A549 (cell line): ENCODE measurements at regions not wholly inside any gene's neighbourhood (a gene's known extent, or its start where the extent isn't known, plus 50 kb on each side); places are given as distances from the start of the nearest gene placed in this dataset.

ENCODE experiments used
- ATAC-seq, 2 experiments: fragments of 200-7000 bp in 1 of 2; fragments of >200 bp in 1 of 2; cut with Nextera tagmentation in 1 of 2; cut with Tn5 transposase in 1 of 2; 3 replicates each; pipeline versions ENCODE4 v1.8.0 to v1.9.1; 2018 to 2020; ENCODE audit warnings: mild to moderate bottlenecking in 1 of 2, moderate library complexity in 1 of 2
- CTCF ChIA-PET: fragments of 300-600 bp; sonication (Branson Sonifier 250); formaldehyde crosslinking; extraction: SDS; loops from one replicate; lab custom pipeline; 2021; ENCODE audit warnings: antibody characterized with exemption, inconsistent platforms; lab: Yijun Ruan, JAX
- POLR2A ChIA-PET: fragments of 350-600 bp; formaldehyde crosslinking; extraction: SDS; loops from one replicate; lab custom pipeline; 2021; ENCODE audit warnings: antibody characterized with exemption, inconsistent platforms; lab: Yijun Ruan, JAX
- DNase-seq, 2 experiments: peaks; one replicate each; pipeline versions ENCODE4 v3.0.0 to v3.0.0-alpha.2; 2011 to 2016; ENCODE audit warnings: low read depth in 1 of 2, low spot score in 1 of 2
- FAIRE-seq: peaks from 2 replicates; lab custom pipeline; 2011; peaks lifted over from hg19 to GRCh38; lab: Jason Lieb, UNC
- H3K27ac ChIP-seq, 2 experiments: fragments of >200 bp; sonication (Bioruptor Twin); formaldehyde crosslinking; 3 replicates each; pipeline ENCODE4 v1.5.1; 2016 to 2017
- H3K4me1 ChIP-seq: fragments of >200 bp; sonication (Bioruptor Twin); formaldehyde crosslinking; 3 replicates; pipeline ENCODE4 v1.6.1; 2016
- H3K4me2 ChIP-seq: fragments of >200 bp; sonication (Bioruptor Twin); formaldehyde crosslinking; 3 replicates; pipeline ENCODE4 v1.6.1; 2016
- H3K4me3 ChIP-seq: fragments of >200 bp; sonication (Bioruptor Twin); formaldehyde crosslinking; 3 replicates; pipeline ENCODE4 v1.5.1; 2016
- H3K9me3 ChIP-seq: fragments of >200 bp; sonication (Bioruptor Twin); formaldehyde crosslinking; 3 replicates; pipeline ENCODE4 v1.6.1; 2016
- BHLHE40 ChIP-seq: IDR thresholded peaks from 2 replicates; pipeline ENCODE4 v1.6.1; 2012; ENCODE audit warnings: low read depth, low read length, inconsistent platforms
- CBX2 ChIP-seq: fragments of 200-600 bp; sonication (generic); IDR thresholded peaks from 2 replicates; pipeline ENCODE4 v1.6.1; 2016; ENCODE audit warnings: low read depth, mild to moderate bottlenecking, borderline replicate concordance
- EHF ChIP-seq: fragments of 250-450 bp; sonication (Bioruptor Pico); IDR thresholded peaks from 2 replicates; pipeline ENCODE4 v1.5.0; 2020; ENCODE audit warnings: mild to moderate bottlenecking
- FOSL2 ChIP-seq, 2 experiments: fragments of 450-650 bp in 1 of 2; fragments of >200 bp in 1 of 2; sonication (Bioruptor Twin) in 1 of 2; formaldehyde crosslinking; IDR thresholded peaks; 2 replicates each; pipeline versions ENCODE4 v1.5.0 to v1.6.1; 2016 to 2020; ENCODE audit warnings: mild to moderate bottlenecking in 1 of 2, moderate library complexity in 1 of 2
- HDAC2 ChIP-seq: fragments of 200-600 bp; sonication (generic); IDR thresholded peaks from 2 replicates; pipeline ENCODE4 v1.6.1; 2016
- HEYL ChIP-seq: fragments of 250-450 bp; sonication (Bioruptor Pico); IDR thresholded peaks from 2 replicates; pipeline ENCODE4 v1.8.0; 2021; ENCODE audit warnings: mild to moderate bottlenecking, moderate library complexity
- HOXA7 ChIP-seq: fragments of 250-450 bp; sonication (Bioruptor Pico); IDR thresholded peaks from 2 replicates; pipeline ENCODE4 v1.5.0; 2020; ENCODE audit warnings: mild to moderate bottlenecking, moderate library complexity
- HOXB13 ChIP-seq: fragments of 250-450 bp; sonication (Bioruptor Pico); IDR thresholded peaks from 2 replicates; pipeline ENCODE4 v1.5.0; 2020; ENCODE audit warnings: low read depth, mild to moderate bottlenecking, moderate library complexity
- HOXB5 ChIP-seq: fragments of 250-450 bp; sonication (Bioruptor Pico); IDR thresholded peaks from 2 replicates; pipeline ENCODE4 v1.5.0; 2020; ENCODE audit warnings: mild to moderate bottlenecking, moderate library complexity
- JUNB ChIP-seq: fragments of >200 bp; sonication (Bioruptor Twin); formaldehyde crosslinking; IDR thresholded peaks from 2 replicates; pipeline ENCODE4 v1.6.1; 2016
- KDM1A ChIP-seq: fragments of 200-600 bp; sonication (generic); IDR thresholded peaks from 2 replicates; pipeline ENCODE4 v1.6.1; 2016; ENCODE audit warnings: low read depth, mild to moderate bottlenecking
- MAFK ChIP-seq: fragments of 450-650 bp; IDR thresholded peaks from 2 replicates; pipeline ENCODE4 v1.6.1; 2014; ENCODE audit not compliant: partially characterized antibody
- MYC ChIP-seq: IDR thresholded peaks from 2 replicates; pipeline ENCODE4 v1.6.1; 2012; ENCODE audit warnings: mild to moderate bottlenecking, inconsistent platforms, low read length, improper control_type of control experiment, borderline replicate concordance
- POLR2AphosphoS2 ChIP-seq: conservative IDR thresholded peaks from 2 replicates; pipeline ENCODE4 v1.6.1; 2012; ENCODE audit warnings: low read length, improper control_type of control experiment, inconsistent platforms
- RAD21 ChIP-seq, 2 experiments: fragments of >200 bp in 1 of 2; sonication (Bioruptor Twin) in 1 of 2; formaldehyde crosslinking in 1 of 2; IDR thresholded peaks in 1 of 2; conservative IDR thresholded peaks in 1 of 2; 2 replicates in 1 of 2; 3 replicates in 1 of 2; pipeline ENCODE4 v1.6.1; 2012 to 2018; ENCODE audit warnings: inconsistent platforms in 1 of 2
- RNF2 ChIP-seq: fragments of 200-600 bp; sonication (generic); IDR thresholded peaks from 2 replicates; pipeline ENCODE4 v1.6.1; 2016; ENCODE audit warnings: low read depth, mild to moderate bottlenecking, antibody characterized with exemption, moderate library complexity, borderline replicate concordance
- SREBF2 ChIP-seq: fragments of 450-650 bp; IDR thresholded peaks from 2 replicates; pipeline ENCODE4 v1.6.1; 2014; ENCODE audit warnings: mild to moderate bottlenecking, moderate library complexity
- ZFP36 ChIP-seq: fragments of 450-650 bp; IDR thresholded peaks from 2 replicates; pipeline ENCODE4 v1.6.1; 2014; ENCODE audit warnings: borderline replicate concordance; ENCODE audit not compliant: partially characterized antibody
- ZNF302 ChIP-seq: fragments of 250-450 bp; sonication (Bioruptor Pico); IDR thresholded peaks from 2 replicates; pipeline ENCODE4 v1.9.0; 2021; ENCODE audit warnings: inconsistent platforms, mild to moderate bottlenecking, moderate library complexity
- WGBS: methylation state at CpG from one replicate; pipeline ENCODE4 v1.1.6; 2017; ENCODE audit errors: missing lambda C conversion rate; 5-methylcytosine and 5-hydroxymethylcytosine counted together
- TF ChIP-seq, protein P1 (sequence below): fragments of >200 bp; sonication (Bioruptor Twin); formaldehyde crosslinking; IDR thresholded peaks from 3 replicates; pipeline ENCODE4 v1.6.1; 2016
- TF ChIP-seq, protein P2 (sequence below): fragments of 250-450 bp; sonication (Bioruptor Pico); IDR thresholded peaks from 2 replicates; pipeline ENCODE4 v1.5.0; 2021; ENCODE audit warnings: mild to moderate bottlenecking, moderate library complexity, borderline replicate concordance
- TF ChIP-seq, protein P3 (sequence below): fragments of 450-650 bp; IDR thresholded peaks from 2 replicates; pipeline ENCODE4 v1.6.1; 2014; ENCODE audit warnings: antibody characterized with exemption
- TF ChIP-seq, protein P4 (sequence below): fragments of >200 bp; sonication (Bioruptor Twin); formaldehyde crosslinking; IDR thresholded peaks from 2 replicates; pipeline ENCODE4 v1.6.1; 2016

DNA sequence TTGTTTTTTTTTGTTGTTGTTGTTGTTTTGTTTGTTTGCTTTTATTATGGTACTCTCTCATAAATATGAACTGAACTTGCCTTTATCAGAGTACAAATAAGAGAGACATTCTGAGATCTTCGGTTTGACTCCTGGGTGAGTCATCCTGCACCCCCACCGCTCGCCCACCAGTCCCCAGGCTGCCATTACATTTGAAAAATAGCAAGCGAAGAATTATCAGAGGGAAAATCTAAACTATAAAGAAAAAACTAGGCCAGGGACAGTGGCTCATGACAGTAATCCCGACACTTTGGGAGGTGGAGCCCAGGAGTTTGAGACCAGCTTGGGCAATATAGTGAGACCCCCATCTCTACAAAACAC is 122.1 kb upstream of the MAP3K1 start:
- Histone ChIP-seq H3K4me2 (no peak overlapping the region), H3K4me1 (no peaks in the 10 kb centered on the region), H3K4me3 (no peak overlapping the region), H3K27ac (no peak overlapping the region)
- 60% methylated on average over 5 of the region's 5 CpGs for WGBS
- ATAC-seq: no peak
- no peak for DNase-seq
- POLR2A ChIA-PET: no interaction called here
- CTCF ChIA-PET: no interaction called here
- FAIRE-seq: no peak
- TF ChIP-seq EHF (no peak), BHLHE40 (no peak), HOXB13 (CRISPR knock-in tag) (no peak), HOXB5 (CRISPR knock-in tag) (no peak)
- TF ChIP-seq, all 56 proteins: peak for 0
- H3K9me3 ChIP-seq: no peaks in the 10 kb centered on the region

DNA sequence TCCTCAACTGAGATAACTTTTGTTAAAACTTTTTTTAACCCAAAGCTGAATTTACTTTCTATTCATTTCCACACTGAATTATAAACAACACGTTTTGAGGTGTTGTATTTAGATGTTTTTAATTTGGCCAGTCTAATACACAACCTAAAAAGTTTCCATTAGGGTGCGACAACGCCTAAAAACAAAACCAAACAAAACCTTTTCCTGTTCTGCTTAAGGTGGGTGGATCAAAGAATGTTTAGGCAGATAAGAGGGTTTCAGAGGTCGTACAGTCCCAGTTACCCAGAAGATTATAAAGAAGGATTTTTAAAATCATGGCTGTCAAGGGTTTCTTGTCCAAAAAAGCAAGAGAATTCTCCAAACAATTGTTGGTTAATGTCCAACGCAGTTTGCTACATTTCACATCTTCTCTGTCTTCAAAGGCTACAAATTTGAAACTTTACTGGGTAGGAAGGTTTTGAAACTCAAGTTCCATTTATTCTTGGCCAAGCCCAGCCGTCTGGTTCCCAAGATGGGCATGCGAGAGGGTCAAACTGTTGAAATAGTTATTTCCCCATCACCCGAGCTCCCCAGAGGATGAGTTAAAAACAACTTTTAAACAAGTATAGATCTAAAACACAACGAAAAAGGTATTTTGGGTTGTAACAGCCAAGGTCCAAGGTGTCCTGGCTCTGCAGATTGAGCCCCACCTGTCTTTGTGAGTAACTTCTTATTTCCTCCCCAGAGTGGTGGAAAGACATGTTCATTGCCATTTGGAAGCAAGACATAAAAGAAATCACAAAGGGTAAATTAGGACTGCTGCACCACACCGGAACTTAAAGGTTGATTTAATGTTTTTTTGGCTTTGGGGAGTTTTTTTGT is 122.8 kb upstream of the MAP3K1 start:
- Histone ChIP-seq H3K27ac (no peak overlapping the region), H3K4me3 (no peak overlapping the region), H3K9me3 (no peaks in the 10 kb centered on the region), H3K4me1 (no peaks in the 10 kb centered on the region), H3K4me2 (no peak overlapping the region)
- FAIRE-seq (no peak), DNase-seq (no peak), ATAC-seq (no peak)
- TF ChIP-seq MAFK (no peak), HOXB5 (CRISPR knock-in tag) (no peak), ZNF302 (CRISPR knock-in tag) (no peak), MYC (no peak), JUNB (no peak), RNF2 (no peak), CBX2 (no peak), KDM1A (no peak), HEYL (no peak), RAD21 (conservative IDR thresholded peaks at IDR 0.05 in 1 of 2, IDR thresholded peaks at IDR 0.05 in 1 of 2) (no peak), HOXA7 (CRISPR knock-in tag) (no peak), ZFP36 (no peak)
- TF ChIP-seq, protein P1, sequence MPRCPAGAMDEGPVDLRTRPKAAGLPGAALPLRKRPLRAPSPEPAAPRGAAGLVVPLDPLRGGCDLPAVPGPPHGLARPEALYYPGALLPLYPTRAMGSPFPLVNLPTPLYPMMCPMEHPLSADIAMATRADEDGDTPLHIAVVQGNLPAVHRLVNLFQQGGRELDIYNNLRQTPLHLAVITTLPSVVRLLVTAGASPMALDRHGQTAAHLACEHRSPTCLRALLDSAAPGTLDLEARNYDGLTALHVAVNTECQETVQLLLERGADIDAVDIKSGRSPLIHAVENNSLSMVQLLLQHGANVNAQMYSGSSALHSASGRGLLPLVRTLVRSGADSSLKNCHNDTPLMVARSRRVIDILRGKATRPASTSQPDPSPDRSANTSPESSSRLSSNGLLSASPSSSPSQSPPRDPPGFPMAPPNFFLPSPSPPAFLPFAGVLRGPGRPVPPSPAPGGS: no peak
- TF ChIP-seq, protein P2, sequence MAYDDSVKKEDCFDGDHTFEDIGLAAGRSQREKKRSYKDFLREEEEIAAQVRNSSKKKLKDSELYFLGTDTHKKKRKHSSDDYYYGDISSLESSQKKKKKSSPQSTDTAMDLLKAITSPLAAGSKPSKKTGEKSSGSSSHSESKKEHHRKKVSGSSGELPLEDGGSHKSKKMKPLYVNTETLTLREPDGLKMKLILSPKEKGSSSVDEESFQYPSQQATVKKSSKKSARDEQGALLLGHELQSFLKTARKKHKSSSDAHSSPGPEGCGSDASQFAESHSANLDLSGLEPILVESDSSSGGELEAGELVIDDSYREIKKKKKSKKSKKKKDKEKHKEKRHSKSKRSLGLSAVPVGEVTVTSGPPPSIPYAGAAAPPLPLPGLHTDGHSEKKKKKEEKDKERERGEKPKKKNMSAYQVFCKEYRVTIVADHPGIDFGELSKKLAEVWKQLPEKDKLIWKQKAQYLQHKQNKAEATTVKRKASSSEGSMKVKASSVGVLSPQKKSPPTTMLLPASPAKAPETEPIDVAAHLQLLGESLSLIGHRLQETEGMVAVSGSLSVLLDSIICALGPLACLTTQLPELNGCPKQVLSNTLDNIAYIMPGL (CRISPR knock-in tag): no peak
- ChIA-PET CTCF (no interaction called here), POLR2A (no interaction called here)
- 52% methylated on average over 10 of the region's 10 CpGs for WGBS

DNA sequence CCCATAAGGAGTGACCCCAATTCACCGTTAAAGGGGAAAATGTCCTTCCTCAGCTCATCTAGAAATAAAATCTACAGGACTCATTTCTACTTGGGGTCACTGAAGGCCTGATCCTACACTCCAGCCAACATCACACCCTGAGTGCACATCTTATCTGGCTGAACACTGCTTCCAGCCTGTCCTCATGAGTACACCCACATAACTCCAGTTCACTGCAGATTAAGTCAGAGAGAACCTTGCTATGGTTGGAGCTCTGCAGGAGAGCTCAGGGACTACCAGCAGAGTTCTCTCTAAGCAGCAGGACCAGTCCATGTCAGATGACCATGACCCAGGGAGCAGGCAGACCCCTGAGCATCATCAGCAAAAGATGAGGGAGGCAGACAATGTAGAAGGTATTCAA is 126.9 kb upstream of the MAP3K1 start:
- FAIRE-seq: no peak
- WGBS: 100% methylated on average over 1 of the region's 1 CpG

More for the DNA sequence above, 126.9 kb upstream of the MAP3K1 start:
- no peak for TF ChIP-seq FOSL2 (IDR thresholded peaks at IDR 0.05)
- no peak for TF ChIP-seq FOSL2 (CRISPR knock-in tag; IDR thresholded peaks at IDR 0.05)
- TF ChIP-seq HEYL: no peak
- TF ChIP-seq HDAC2: no peak
- no peak for TF ChIP-seq POLR2AphosphoS2
- no peak for TF ChIP-seq CBX2
- TF ChIP-seq, protein P3, sequence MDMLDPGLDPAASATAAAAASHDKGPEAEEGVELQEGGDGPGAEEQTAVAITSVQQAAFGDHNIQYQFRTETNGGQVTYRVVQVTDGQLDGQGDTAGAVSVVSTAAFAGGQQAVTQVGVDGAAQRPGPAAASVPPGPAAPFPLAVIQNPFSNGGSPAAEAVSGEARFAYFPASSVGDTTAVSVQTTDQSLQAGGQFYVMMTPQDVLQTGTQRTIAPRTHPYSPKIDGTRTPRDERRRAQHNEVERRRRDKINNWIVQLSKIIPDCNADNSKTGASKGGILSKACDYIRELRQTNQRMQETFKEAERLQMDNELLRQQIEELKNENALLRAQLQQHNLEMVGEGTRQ: no peak
- no peak for TF ChIP-seq RNF2
- TF ChIP-seq, protein P4, sequence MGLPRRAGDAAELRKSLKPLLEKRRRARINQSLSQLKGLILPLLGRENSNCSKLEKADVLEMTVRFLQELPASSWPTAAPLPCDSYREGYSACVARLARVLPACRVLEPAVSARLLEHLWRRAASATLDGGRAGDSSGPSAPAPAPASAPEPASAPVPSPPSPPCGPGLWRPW: no peak
- no peak for TF ChIP-seq SREBF2
- DNase-seq (no peak), ATAC-seq (no peak)
- Histone ChIP-seq H3K4me1 (no peaks in the 10 kb centered on the region), H3K4me2 (no peak overlapping the region), H3K27ac (no peak overlapping the region), H3K4me3 (no peak overlapping the region), H3K9me3 (no peaks in the 10 kb centered on the region)
- ChIA-PET POLR2A (no interaction called here), CTCF (no interaction called here)
